Keratinocyte (primary cell): ENCODE measurements at regions not wholly inside any gene's neighbourhood (a gene's known extent, or its start where the extent isn't known, plus 50 kb on each side); places are given as distances from the start of the nearest gene placed in this dataset.

Source experiments
- DNase-seq: peaks from one replicate; pipeline ENCODE4 v3.0.0-alpha.2; 2011; ENCODE audit warnings: low read depth, missing footprints, low spot score
- FAIRE-seq: peaks from 2 replicates; lab custom pipeline; 2011; peaks lifted over from hg19 to GRCh38; lab: Jason Lieb, UNC
- H2AFZ ChIP-seq: 2 replicates; pipeline ENCODE4 v1.6.0; 2012; ENCODE audit warnings: low read length, control low read depth, inconsistent platforms; ENCODE audit not compliant: control insufficient read depth
- H3K27ac ChIP-seq: 2 replicates; pipeline ENCODE4 v1.5.1; 2011; ENCODE audit warnings: low read length; ENCODE audit not compliant: control insufficient read depth, insufficient read depth
- H3K27me3 ChIP-seq: 3 replicates; pipeline ENCODE4 v1.6.0; 2011; ENCODE audit warnings: low read length; ENCODE audit not compliant: control insufficient read depth, insufficient read depth; ENCODE audit errors: extremely low read depth
- H3K36me3 ChIP-seq, 2 experiments: 2 replicates in 1 of 2; 3 replicates in 1 of 2; pipeline ENCODE4 v1.5.1; 2011; ENCODE audit warnings: low read length in 2 of 2, mild to moderate bottlenecking in 1 of 2; ENCODE audit not compliant: control insufficient read depth in 2 of 2, insufficient read depth in 2 of 2; ENCODE audit errors: extremely low read depth in 1 of 2
- H3K4me1 ChIP-seq: 3 replicates; pipeline ENCODE4 v1.5.1; 2011; ENCODE audit warnings: low read length; ENCODE audit not compliant: control insufficient read depth, insufficient read depth; ENCODE audit errors: extremely low read depth
- H3K4me2 ChIP-seq: 3 replicates; pipeline ENCODE4 v1.6.0; 2011; ENCODE audit warnings: low read depth, low read length; ENCODE audit not compliant: control insufficient read depth, insufficient read depth; ENCODE audit errors: extremely low read depth
- H3K4me3 ChIP-seq, 3 experiments: fragments of 200-600 bp in 1 of 3; sonication (generic) in 1 of 3; 2 replicates in 2 of 3; 3 replicates in 1 of 3; pipeline ENCODE4 v1.5.1; 2011 to 2016; ENCODE audit warnings: low read length in 3 of 3, mild to moderate bottlenecking in 3 of 3, control low read depth in 2 of 3, inconsistent platforms in 1 of 3, low read depth in 1 of 3, mixed read lengths in 1 of 3, mixed run types in 1 of 3, moderate library complexity in 1 of 3; ENCODE audit not compliant: control insufficient read depth in 2 of 3, insufficient read depth in 2 of 3; ENCODE audit errors: extremely low read depth in 1 of 3
- H3K79me2 ChIP-seq: 2 replicates; pipeline ENCODE4 v1.6.0; 2012; ENCODE audit warnings: low read length; ENCODE audit not compliant: control insufficient read depth, insufficient read depth
- H3K9ac ChIP-seq: 3 replicates; pipeline ENCODE4 v1.6.0; 2011; ENCODE audit warnings: low read length; ENCODE audit not compliant: control insufficient read depth, insufficient read depth; ENCODE audit errors: extremely low read depth
- H3K9me1 ChIP-seq: 3 replicates; pipeline ENCODE4 v1.6.0; 2011; ENCODE audit warnings: low read length; ENCODE audit not compliant: control insufficient read depth, insufficient read depth; ENCODE audit errors: extremely low read depth
- H3K9me3 ChIP-seq: 2 replicates; pipeline ENCODE4 v1.5.1; 2012; ENCODE audit warnings: low read depth, low read length; ENCODE audit not compliant: control insufficient read depth
- H4K20me1 ChIP-seq: 3 replicates; pipeline ENCODE4 v1.6.0; 2011; ENCODE audit warnings: low read length; ENCODE audit not compliant: control insufficient read depth, insufficient read depth; ENCODE audit errors: extremely low read depth
- EZH2 ChIP-seq: IDR thresholded peaks from one replicate; pipeline ENCODE4 v1.6.1; 2012; ENCODE audit warnings: inconsistent platforms, mild to moderate bottlenecking, low read length, moderate library complexity
- dilution Hi-C: fragments of 300-500 bp; cut with MboI; formaldehyde crosslinking; loops from one replicate; pipeline ENCODE4 v1.7.0; 2020; ENCODE audit warnings: low sequenced_read_pairs; ENCODE audit not compliant: extremely low pct_ligation_motif_present
- TF ChIP-seq, protein P1 (sequence below), 3 experiments: IDR thresholded peaks in 1 of 3; conservative IDR thresholded peaks in 1 of 3; optimal IDR thresholded peaks in 1 of 3; 2 replicates in 2 of 3; 3 replicates in 1 of 3; pipeline versions ENCODE3 to v1.5.1; 2011; ENCODE audit warnings: low read length in 3 of 3, mild to moderate bottlenecking in 3 of 3, moderate library complexity in 2 of 3, control low read depth in 1 of 3, inconsistent platforms in 1 of 3; ENCODE audit not compliant: insufficient read depth in 2 of 3; ENCODE audit errors: extremely low read depth in 1 of 3

DNA sequence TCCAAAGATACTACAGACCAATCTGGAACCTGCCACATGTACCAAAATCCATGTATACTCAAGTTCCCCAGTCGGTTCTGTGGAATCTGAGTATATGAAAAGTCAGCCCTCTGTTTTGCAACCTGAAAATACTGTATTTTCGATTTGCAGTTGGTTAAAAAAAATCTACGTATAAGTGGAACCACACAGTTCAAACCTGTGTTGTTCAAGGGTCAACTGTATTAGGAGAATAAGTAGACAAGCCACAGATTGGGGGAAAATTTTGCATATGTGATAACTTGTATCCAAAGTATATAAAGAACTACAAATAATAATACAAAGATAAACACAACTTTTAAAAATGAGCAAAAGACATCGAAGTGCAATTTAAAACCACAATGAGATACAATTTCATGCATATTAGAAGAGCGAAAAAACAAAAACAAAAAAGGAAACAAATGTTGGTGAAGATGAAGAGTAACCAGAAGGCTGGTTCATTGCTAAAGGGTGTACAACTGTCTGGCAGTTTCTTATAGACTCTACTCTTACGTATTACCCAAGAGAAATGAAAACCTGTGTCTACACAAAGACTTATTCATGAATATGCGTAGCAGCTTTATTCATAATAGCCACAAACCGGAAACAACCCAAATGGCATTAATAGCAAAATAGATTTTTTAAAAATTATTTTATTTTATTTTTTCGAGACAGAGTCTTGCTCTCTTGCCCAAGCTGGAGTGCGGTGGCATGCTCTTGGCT is 180.8 kb downstream of the BCAS1 start:
- peaks cover 8% of the 10 kb centered on the region for H3K4me1 ChIP-seq
- no peaks in the 10 kb centered on the region for H4K20me1 ChIP-seq
- no peak overlapping the region for H2AFZ ChIP-seq
- DNase-seq = no peak
- no peaks in the 10 kb centered on the region for H3K36me3 ChIP-seq
- no peaks in the 10 kb centered on the region for H3K9me3 ChIP-seq
- no peak for FAIRE-seq
- no peaks in the 10 kb centered on the region for H3K79me2 ChIP-seq
- H3K9me1 ChIP-seq = no peaks in the 10 kb centered on the region
- TF ChIP-seq, protein P1, sequence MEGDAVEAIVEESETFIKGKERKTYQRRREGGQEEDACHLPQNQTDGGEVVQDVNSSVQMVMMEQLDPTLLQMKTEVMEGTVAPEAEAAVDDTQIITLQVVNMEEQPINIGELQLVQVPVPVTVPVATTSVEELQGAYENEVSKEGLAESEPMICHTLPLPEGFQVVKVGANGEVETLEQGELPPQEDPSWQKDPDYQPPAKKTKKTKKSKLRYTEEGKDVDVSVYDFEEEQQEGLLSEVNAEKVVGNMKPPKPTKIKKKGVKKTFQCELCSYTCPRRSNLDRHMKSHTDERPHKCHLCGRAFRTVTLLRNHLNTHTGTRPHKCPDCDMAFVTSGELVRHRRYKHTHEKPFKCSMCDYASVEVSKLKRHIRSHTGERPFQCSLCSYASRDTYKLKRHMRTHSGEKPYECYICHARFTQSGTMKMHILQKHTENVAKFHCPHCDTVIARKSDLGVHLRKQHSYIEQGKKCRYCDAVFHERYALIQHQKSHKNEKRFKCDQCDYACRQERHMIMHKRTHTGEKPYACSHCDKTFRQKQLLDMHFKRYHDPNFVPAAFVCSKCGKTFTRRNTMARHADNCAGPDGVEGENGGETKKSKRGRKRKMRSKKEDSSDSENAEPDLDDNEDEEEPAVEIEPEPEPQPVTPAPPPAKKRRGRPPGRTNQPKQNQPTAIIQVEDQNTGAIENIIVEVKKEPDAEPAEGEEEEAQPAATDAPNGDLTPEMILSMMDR (optimal IDR thresholded peaks at IDR 0.05 in 1 of 3, IDR thresholded peaks at IDR 0.05 in 1 of 3, conservative IDR thresholded peaks at IDR 0.05 in 1 of 3; ENCODE audit: extremely low read depth in 1 of 3, insufficient read depth in 2 of 3, low read length in 3 of 3) = no peak
- no peak for TF ChIP-seq EZH2
- dilution Hi-C loops = no loop called here
- H3K27me3 ChIP-seq = no peaks in the 10 kb centered on the region
- no peak overlapping the region for H3K9ac ChIP-seq
- no peak overlapping the region for H3K4me2 ChIP-seq
- no peak overlapping the region for H3K27ac ChIP-seq
- H3K4me3 ChIP-seq = no peak overlapping the region

- Histone ChIP-seq H3K9me1 (no peaks in the 10 kb centered on the region), H3K79me2 (no peaks in the 10 kb centered on the region), H3K27ac (no peak overlapping the region), H3K27me3 (no peaks in the 10 kb centered on the region), H3K4me2 (no peak overlapping the region), H3K9ac (no peak overlapping the region), H4K20me1 (no peaks in the 10 kb centered on the region), H2AFZ (no peak overlapping the region), H3K9me3 (no peaks in the 10 kb centered on the region), H3K4me1 (peaks cover 8% of the 10 kb centered on the region), H3K36me3 (no peaks in the 10 kb centered on the region), H3K4me3 (no peak overlapping the region)
- FAIRE-seq (no peak), DNase-seq (no peak)
- dilution Hi-C loops = no loop called here
- no peak for TF ChIP-seq EZH2
- TF ChIP-seq, protein P1 (optimal IDR thresholded peaks at IDR 0.05 in 1 of 3, IDR thresholded peaks at IDR 0.05 in 1 of 3, conservative IDR thresholded peaks at IDR 0.05 in 1 of 3; ENCODE audit: extremely low read depth in 1 of 3, insufficient read depth in 2 of 3, low read length in 3 of 3) = no peak
Observed at GRCh38 chr20:53888951-53889350, 181.4 kb downstream of the BCAS1 start.
